TTC549 (cell line): ENCODE measurements at regions not wholly inside any gene's neighbourhood (a gene's known extent, or its start where the extent isn't known, plus 50 kb on each side); places are given as distances from the start of the nearest gene placed in this dataset.
"Not testable (repeated sequence)": the region's sequence is repeated elsewhere in the genome, so short reads cannot be mapped to it uniquely, and the experiment has no call there.

Experiments
- FAIRE-seq: peaks from 2 replicates; lab custom pipeline; 2012; peaks lifted over from hg19 to GRCh38; lab: Jason Lieb, UNC

DNA sequence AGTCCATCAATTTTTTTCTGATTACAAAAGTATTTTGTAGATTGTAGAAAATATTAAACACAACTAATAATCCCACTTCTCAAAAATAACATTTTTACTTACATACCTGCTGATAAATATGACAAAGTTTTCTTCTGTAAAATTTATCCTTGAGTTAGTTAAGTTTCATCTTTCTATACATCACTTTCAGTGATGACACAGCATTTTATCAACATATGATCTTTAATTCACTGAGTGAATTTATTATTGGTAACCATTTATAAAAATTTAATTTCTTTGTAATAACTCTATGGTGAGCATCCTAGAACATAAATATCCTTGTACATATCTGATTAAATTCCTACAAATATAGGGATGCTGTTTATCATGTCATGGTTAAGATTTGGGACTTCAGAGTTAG, 385.0 kb upstream of the SLC35B3 start:
- FAIRE-seq = no peak

DNA sequence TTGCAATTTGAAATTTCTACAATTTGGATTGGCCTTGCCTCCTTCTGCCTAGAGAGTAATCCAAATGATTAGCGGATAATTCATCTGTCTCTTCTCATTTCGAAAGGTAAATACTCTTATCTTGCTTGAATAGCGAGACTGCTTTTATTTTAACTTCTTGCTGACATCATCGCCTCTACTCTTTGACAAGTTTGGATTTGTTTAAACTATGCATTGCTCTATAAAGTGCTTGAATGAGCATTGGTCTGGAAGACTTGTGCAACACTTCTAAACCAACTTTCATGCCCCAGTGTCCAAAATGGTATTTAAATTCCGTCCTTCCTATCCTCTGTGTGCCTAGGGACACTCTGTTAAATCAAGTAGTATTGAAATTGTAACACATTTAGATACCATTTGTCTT, 384.1 kb upstream of the SLC35B3 start:
- FAIRE-seq = no peak

DNA sequence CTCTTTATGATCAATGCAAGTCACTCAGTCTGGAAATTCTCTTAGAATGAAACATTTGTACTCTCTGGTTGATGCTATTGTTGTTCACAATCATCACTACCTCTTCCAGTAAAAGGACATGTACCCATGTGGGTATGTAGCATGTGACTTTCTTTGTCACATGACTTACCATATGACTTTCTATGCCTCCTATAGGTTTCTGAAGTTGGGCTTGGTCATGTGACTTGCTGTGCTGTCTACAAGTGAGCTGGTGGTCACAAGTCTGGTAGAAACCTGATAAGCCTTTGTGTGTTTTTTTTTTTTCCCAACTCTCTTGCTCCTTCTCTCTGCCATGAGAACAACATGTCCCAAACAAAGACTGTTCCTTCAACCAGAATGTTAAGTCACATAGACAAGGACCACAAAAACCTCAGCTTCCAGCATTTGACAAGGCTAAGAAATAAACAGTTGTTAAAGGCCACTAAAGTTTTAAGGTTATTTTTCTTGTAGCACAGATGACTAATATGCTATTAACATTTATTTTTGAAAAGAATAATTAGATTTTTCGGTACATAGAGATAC, 379.2 kb upstream of the SLC35B3 start:
- no peak for FAIRE-seq

DNA sequence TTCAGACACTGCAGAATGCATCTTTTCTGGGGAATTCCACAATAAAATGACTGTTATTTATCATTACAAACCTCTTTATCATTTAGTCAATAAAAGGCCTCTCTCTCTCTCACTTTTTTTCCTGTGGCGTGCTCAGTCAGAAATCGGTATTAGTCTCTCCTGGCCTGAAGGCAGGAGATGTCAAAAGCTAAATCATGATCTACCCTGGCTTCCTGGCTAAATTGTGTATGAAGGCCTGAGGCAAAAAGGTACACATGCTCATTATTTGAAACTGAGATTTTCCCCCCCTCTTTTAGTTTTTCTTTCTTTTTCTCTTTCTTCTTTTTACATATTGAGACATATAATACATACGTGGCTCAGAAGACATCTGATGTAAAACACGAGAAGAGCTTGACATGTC, 375.0 kb upstream of the SLC35B3 start:
- no peak for FAIRE-seq

DNA sequence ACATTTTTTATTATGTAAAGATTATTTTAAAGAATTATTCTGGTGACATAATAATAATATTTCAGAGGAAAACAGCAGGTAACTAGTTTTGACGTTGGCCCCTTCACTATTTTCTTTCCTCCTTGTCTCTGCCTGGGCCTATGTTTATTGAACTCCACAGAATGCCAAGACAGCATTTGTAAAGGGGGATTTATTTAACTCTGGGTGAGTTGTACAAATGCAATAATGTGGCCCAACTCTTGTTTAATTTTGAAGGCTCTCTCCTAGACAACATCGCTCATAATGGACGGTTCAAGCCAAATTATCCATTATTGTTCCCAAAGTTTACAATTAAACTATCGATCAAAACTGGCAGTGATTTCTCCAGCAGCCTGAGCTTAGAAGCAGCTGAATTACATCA, 374.3 kb upstream of the SLC35B3 start:
- no peak for FAIRE-seq

DNA sequence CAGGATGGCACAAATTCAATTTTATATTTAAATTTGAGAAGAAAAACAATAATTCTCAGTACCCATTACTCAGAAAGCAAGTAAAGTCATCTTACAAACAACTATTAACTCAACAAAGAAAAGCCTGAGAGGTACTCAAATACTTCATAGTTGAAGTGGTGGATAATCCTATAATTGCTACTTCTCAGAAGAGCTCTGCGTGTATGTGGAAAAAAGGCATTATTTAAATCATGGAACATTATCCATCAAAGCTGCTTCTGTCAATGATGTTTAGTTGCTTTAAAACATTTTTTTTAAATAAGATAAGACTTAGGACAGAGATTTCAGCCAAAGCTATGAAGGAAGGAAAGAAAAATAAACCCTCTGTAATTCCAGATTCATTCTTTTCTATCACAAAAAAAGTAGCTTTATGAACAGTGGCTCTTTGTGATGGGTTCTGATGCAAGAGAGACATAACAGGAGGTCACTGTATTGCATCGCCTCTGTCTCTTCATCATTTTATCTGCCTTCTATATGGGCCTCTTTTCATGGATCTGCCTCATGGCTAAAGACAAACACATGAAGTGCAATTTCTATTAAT, 367.9 kb upstream of the SLC35B3 start:
- no peak for FAIRE-seq

DNA sequence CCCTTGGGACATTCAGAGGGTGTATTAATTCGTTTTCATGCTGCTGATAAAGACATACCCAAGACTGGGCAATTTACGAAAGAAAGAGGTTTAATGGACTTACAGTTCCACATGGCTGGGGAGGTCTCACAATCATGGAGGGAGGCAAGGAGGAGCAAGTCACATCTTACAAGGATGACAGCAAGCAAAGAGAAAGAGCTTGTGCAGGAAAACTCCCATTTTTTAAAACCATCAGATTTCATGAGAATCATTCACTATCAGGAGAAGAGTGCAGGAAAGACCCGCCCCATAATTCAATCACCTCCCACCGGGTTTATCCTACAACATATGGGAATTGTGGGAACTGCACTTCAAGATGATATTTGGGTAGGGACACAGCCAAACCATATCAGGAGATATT, 367.1 kb upstream of the SLC35B3 start:
- FAIRE-seq = not testable (repeated sequence)

DNA sequence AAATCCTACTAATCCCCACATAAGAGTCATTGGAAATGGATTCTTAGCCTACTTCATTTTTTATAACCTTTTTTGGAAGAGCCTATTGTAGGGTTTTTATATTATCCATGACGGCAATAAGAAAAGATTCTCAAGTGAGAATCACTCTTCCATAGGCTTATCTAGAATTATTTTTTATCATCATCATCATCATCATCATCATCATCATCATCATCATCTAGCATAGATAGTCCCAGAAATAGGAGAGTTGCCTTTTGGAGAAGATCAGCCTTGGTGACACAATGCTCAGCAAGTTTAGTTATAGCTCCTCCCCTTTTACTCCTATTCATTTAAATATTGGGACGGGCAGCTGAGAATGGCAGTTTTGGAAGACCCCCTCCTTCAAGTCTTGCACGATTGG, 359.1 kb upstream of the SLC35B3 start:
- no peak for FAIRE-seq

DNA sequence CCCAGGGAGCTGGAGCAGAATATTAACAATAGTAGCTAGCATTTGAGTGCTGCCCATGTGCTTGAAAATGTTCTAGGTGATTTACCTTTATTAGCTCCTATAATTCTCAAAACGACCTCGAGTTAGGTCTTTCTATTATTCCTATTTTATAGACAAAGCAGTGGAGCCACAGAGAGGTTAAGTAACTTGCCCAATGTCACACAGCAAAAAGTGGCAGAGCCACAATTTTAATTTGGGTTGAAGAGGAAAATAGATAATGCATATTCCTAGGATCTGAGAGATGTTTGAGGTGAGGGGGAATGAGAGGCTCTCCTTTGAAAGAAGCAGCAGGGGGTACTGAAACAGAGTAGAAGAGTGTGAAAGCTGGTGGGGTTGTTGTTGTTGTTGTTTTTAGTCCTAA, 354.5 kb upstream of the SLC35B3 start:
- no peak for FAIRE-seq

DNA sequence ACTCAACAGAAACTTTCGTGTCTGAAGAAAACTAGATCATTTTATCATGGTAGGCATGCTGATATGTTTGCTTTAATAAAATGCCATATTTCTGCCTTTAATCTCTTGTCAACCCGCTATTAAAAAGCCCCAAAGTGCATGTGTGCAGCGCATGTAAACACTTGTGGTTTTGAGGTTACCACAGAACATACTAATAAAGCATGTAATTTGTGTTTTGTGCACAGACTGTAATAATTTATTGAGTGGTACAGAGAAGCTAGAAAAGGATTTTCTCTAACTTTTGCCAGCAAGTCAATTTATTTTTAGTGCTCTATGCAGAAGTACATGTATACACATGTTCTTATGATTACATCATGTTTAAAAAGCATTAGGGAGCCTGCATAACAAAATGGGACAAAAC, 349.9 kb upstream of the SLC35B3 start:
- no peak for FAIRE-seq

DNA sequence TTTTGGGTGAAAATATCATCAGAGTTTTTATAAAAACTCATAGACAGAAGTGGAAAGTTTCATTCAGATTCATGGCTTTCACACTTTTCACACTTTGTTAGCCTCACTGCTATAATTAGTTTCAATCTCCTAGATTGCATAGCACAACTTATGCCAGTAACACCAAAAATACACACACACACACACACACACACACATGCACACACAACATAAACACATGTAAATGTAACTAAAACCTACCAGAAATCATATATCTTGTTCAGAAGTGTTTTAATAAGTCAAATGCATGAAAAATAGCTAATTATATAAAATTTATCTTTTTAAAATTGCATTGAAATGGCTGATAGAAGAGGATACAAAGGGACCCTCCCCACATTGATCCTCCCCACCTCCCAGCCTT, 347.8 kb upstream of the SLC35B3 start:
- no peak for FAIRE-seq

DNA sequence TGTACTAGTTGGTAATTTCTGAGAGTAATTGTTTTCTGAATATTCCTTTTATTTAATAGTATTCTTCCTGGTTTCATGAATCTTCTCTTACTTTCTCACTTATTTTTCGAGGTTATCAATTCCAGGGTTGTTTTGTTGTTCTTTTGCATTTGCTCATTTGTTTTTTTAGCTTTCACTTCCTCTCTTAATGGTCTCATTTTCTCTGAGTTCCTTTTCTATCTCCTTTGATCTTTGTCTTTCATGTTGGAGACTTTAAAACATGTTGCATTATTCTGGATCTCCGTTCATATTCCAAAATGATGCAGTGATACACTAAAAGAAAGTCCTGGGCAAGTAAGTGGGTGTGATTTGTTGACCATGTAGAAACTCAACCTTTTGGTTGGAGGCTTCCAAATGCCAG, 345.3 kb upstream of the SLC35B3 start:
- FAIRE-seq = no peak

DNA sequence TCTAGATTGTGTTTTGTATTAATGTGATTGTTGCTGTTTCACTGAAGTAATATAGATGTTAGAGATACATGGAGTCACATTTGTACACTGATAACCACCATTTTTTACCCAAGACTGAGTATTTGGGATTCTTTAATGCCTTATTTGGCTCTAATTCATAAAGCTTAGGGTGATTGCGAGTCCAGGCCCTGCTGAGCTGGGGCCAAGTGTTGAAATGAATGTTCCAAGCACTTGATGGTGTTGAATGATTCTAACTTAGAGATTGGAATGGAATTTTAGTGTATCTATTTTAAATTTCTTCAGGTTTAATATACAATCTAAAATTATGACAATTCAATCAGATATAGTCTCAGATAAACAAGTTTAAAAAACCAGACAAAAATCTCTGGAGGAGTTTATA, 329.4 kb upstream of the SLC35B3 start:
- FAIRE-seq = no peak

DNA sequence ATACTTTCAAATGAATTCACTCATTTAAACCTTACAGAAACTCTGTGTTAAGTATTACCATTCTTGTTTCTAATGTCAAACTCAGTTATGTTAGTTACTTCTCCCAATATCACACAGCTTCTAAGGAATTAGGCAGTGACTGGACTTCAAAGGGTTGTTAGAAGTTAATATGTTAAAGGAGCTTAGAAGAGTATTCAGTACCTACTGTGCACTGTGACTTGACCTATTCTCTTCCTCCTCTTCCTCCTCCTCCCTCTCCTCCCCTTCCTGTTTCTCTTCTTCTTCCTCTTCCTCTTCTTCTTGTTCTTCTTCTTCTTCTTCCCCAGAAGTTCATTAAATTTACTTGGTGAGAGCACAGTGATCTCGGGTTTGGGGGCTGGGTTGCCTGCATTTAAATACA, 325.6 kb upstream of the SLC35B3 start:
- FAIRE-seq = no peak

DNA sequence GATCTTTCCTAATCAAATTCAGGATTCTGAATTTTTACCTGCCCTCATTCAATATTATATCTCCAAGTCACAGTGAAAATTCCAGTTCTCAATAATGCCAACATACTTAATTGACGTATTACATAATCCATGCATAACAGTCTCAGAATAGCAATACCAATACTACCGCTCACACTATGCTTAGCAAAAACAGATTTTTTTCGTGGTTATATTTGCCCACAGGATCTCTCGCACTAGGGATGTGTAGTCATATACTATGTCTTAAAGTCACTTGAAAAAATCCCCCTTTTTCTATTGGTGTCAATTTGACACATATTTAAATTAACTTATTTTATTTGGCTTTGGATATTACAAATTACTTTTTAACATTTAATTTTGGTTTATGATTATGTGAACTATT, 323.1 kb upstream of the SLC35B3 start:
- no peak for FAIRE-seq

DNA sequence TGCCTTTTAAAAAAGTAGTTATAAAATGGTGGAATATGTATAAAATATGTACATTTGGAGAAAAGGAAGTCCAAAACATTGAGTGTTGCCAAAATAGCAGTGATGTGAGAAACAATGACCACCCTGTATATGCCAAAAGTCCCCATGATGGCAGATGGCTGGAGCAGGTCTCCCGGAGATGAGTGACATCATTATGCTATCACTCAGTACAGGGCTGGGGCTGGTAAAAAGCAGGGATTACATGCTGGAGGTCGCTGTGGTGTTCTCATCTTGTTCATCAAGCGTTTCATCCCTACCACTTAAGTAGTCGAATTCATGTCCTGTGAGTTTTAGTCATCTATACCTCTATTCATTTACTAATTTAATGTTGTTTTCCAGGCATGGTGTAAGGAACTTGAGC, 315.3 kb upstream of the SLC35B3 start:
- no peak for FAIRE-seq

DNA sequence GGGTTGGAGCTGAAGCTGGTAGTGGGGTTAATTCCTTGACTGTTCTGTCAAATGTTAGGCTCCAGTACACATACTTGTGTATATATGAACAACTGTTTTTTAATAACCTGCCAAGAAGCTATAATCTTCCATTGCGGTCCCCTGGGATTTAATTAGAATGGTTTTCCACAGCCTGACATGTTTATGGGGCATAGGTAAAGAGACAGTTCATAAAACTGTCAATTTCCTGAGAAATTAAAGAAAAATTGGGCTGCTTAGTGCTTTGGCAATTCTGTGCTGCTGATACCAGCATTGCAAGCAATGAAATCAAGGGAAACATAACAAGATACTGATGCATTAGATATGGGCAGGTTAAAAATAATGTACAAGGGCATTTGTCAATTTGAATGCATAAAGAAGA, 314.1 kb upstream of the SLC35B3 start:
- FAIRE-seq = no peak

DNA sequence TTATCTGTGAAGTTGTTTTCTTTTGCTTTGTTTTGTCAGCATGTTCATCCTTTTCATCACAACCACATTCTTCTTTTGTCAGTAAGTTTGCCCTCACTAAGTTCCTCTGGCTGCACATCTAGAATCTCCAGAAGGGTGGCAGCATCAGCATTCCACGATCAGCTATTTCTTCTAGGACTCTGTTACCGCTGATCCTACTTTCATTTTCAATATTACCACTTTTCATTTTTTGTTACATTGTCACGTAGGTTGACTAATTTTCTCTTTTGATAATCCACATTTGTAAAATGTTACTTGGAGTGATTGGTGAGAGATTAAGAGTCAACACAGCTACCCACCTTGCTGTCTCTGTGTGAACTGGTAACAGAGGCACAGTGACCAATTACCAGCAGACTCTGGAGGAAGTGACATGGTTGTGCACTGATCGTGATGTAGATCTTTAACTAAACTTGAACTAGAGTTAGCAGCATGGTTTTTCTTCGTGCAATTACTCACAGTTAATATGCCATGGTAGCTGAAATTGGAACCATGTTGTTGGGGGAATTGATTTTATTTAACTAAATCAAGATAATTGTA, 307.9 kb upstream of the SLC35B3 start:
- FAIRE-seq = no peak

DNA sequence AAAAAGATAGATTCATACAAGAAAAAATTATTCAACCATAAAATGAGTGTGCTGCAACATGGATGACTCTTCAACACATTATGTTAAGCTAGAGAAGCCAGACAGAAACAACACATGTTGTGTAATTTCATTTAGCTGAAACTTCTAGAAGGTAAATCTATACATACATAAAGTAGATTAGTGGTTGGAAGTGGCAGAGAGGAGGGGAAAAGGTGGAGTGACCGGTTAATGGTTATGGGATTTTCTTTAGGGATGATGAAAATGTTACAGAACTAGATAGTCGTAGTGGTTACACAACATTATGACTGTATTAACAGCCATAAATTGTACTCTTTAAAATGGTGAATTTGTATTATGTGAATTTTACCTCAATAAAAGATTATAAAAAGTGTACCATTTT, 304.1 kb upstream of the SLC35B3 start:
- FAIRE-seq = no peak

DNA sequence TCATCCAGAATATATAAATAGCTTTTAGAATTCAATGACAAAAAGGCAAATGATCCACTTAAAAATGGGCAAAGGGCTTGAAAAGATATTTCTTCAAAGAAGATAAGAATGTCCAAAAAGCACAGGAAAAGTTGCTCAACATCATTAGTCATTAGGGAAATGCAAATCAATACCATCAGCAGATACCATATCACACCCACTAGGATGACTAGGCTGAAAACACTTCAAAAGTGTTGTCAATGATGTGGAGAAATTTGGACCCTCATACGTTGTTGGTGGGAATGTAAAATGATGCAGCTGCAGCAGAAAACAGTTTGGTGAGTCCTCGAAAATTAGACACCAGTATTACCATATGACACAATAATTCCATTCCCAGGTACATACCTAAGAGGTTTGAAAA, 303.6 kb upstream of the SLC35B3 start:
- no peak for FAIRE-seq

DNA sequence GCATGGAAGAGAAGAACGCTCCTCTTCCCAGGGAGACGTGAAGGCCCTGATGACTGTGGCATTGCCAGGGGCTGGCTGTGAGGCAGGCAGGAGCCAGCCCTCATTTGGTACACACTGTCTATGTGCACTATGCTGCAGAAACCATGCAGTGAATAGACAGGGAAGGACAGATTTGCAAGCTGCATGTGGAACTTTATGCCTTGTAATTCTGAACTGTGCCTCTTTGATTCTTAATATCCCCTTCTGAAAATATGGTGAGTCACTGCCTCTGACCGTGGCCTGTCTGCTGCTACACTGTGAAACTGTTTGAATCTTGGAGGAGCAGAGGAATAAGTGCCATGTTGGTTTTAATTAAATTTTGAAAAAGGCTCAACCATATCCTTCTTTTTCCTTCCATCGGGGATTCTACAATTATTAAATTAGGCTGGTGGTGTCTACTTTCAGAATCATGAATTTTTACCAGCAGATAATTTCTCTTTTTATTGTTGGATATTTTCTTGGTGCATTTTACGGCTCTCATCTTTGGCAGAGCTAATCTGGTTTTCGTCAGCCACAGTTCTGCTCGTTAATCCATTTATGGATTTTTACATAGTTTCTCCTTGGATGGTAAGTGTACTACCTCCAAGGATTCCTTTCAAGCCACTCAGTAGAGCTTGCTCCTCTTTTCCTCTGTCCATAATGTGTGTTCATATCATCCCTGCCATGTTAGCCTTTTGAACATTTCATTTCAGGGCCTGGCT, 301.0 kb upstream of the SLC35B3 start:
- FAIRE-seq = no peak

DNA sequence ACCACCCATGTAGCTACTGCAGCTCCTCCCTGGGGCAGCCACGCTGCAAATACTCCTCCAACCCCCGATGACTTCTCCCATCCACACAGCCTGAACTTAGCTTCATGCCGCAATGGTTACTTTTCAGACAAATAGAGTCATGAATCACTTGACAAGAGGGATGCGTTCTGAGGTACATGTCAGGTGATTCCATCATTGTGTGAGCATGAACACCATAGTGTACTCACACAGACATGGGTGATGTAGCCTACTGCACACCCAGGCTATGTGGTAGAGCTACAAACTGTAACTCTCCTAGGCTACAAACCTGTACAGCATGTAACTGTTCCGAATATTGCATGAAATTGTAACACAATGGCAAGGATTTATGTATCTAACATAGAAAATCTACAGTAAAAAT, 298.5 kb upstream of the SLC35B3 start:
- no peak for FAIRE-seq

DNA sequence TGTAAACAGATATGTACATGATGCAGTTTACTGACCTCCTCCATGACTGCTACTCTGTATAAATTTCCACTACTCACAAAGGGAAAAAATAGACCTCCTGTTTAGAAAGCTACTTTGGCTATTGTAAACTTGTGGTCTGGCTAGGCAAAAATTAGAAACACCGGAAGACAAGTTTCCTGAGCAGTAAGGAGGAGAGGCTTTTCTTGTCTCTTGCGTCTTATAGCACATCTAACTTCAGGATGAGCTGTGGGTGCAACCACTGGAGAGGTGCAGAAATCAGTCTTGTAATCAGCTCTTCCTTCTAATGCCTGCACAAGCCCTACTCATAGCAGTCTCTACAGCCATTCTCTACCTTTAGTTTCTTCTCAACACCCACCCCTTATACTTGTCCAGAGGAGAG, 296.5 kb upstream of the SLC35B3 start:
- FAIRE-seq = no peak
